Epithelial cell of esophagus (primary cell): ENCODE measurements at regions not wholly inside any gene's neighbourhood (a gene's known extent, or its start where the extent isn't known, plus 50 kb on each side); places are given as distances from the start of the nearest gene placed in this dataset.
A peak's percentile ranks its signal among the peaks of the same experiment; 100 is the strongest.

Source experiments
- DNase-seq: peaks from one replicate; pipeline ENCODE4 v3.0.0; 2010; ENCODE audit warnings: low read depth
- H3K4me3 ChIP-seq: 2 replicates; pipeline ENCODE4 v1.5.1; 2011; ENCODE audit warnings: mild to moderate bottlenecking, low read length, control low read depth
- TF ChIP-seq, protein P1 (sequence below): IDR thresholded peaks from 2 replicates; pipeline ENCODE4 v1.5.1; 2011; ENCODE audit warnings: low read depth, mild to moderate bottlenecking, low read length, control low read depth, inconsistent platforms; ENCODE audit not compliant: insufficient read depth; ENCODE audit errors: missing control alignments

DNA sequence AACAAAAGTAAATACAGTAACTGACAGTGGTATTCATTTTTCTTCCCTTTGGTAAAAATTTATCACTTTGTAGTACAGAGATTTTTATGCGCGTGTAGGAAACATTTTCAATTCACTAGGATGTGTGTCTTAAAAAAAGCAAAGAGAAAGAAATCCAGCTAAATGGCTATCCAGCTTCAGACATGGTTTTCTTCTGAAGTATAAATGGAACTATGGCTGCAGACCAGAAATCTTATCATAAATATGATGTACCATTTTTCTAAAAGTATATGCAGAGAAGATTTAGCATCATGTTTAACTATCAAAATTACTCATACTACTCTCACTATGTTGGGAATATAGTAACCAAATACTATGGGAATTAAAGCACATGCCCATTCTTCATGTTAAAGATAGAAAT, 328.4 kb upstream of the SMIM30 start:
- no peak for DNase-seq
- TF ChIP-seq, protein P1, sequence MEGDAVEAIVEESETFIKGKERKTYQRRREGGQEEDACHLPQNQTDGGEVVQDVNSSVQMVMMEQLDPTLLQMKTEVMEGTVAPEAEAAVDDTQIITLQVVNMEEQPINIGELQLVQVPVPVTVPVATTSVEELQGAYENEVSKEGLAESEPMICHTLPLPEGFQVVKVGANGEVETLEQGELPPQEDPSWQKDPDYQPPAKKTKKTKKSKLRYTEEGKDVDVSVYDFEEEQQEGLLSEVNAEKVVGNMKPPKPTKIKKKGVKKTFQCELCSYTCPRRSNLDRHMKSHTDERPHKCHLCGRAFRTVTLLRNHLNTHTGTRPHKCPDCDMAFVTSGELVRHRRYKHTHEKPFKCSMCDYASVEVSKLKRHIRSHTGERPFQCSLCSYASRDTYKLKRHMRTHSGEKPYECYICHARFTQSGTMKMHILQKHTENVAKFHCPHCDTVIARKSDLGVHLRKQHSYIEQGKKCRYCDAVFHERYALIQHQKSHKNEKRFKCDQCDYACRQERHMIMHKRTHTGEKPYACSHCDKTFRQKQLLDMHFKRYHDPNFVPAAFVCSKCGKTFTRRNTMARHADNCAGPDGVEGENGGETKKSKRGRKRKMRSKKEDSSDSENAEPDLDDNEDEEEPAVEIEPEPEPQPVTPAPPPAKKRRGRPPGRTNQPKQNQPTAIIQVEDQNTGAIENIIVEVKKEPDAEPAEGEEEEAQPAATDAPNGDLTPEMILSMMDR = no peak
- no peak overlapping the region for H3K4me3 ChIP-seq

DNA sequence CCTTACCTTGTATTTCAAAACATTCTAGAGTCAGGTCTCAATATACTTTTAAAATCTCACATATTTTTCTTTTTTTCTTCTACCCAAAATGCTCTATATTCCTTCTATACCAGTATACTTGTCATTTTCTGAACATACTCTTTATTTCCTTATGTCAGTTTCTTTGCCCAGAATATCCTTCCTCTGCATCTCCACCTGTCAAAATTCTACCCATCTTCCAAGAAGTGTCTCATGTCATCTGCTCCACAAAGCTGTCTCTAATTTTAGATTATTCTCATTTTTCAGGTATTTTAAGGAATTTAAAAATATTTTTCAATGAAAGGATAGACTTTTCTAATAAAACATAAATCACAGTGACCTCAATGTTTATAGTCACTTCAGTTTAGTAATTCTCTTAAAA, 328.0 kb upstream of the SMIM30 start:
- TF ChIP-seq, protein P1 = no peak
- H3K4me3 ChIP-seq = no peak overlapping the region
- no peak for DNase-seq

DNA sequence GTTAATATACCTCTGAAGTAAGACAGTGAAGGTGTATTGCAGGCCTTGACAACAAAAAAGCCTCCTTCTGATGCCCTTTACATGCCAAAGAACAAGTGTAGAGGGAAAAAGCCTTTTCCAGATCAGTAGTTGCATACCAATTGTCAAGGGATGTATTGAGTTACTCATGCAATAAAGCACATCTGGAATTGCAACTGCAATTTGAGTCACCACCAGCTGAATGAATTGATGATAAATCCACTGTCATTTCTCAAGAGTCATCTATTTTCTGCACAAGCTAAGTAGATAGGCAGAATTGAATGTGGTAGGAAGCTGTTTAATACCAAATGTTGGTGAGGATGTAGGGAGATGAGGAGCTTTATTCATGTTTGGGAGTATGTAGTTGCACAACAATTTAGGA, 325.9 kb upstream of the SMIM30 start:
- peak; percentile 60 for DNase-seq
- TF ChIP-seq, protein P1 = no peak

DNA sequence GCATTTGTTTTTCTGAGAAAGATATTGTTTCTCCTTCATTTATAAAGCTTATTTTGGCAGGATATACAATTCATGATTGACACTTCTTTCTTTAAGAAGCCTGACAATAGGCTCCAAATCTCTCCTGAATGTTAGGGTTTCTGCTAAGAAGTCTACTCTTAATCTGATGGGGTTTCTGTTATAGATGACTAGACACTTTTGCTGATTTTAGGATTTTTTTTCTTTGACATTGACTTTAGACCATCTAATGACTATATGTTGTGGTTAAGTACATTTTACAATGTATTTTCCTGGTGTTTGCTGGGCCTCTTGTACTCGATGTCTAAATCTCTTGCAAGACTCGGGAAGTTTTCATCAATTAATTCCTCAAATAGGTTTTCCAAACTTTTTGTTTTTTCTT, 321.8 kb upstream of the SMIM30 start:
- TF ChIP-seq, protein P1 = no peak
- no peak overlapping the region for H3K4me3 ChIP-seq
- DNase-seq = no peak

More for the DNA sequence above, 325.9 kb upstream of the SMIM30 start:
- no peak overlapping the region for H3K4me3 ChIP-seq

DNA sequence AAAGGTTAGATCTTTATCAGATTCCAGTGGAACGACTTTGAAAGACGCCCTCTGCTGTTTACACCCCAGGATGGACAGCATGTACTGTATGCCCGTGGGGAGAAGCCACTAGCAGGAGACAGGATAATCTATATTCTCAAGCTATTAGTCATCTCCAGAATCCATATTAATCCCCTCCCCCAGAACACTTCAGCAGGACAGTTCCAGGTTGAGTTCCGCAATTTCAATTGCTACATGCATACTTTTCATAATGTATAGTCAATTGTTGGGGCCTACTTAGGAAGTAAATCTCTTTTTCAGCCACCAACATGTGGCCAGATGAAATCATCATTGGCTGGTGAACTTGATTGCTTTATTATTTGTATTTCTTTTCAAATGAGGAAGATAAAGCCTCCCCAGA, 313.1 kb upstream of the SMIM30 start:
- TF ChIP-seq, protein P1 = no peak
- no peak overlapping the region for H3K4me3 ChIP-seq
- DNase-seq = no peak

DNA sequence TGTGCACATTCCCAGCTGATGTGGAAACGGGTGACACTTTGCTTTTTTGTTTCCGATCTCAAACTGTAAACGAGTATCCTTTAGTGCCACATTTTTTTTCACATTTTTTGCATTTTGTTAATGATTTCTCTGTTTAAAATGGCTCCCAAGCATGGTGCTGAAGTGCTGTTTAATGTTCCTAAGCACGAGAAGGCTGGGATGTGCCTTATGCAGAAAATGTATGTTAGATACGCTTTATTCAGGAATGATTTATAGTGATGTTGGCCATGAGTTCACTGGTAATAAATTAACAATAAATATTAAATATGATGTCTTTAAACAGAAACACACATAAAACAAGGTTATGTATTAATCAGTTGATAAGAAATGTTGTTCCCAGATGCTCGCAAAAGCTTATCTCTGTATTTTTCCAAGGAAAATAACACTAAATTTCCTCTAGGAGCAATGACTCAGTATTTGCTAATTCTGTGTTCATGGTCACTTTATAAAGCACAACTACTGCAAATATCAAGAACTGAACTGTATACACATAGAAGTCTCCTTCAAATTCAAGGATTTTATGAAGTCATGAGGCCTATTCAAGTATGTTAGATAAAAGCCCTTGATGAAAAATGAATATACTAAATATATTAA, 305.9 kb upstream of the SMIM30 start:
- no peak overlapping the region for H3K4me3 ChIP-seq
- no peak for DNase-seq
- TF ChIP-seq, protein P1 = no peak

DNA sequence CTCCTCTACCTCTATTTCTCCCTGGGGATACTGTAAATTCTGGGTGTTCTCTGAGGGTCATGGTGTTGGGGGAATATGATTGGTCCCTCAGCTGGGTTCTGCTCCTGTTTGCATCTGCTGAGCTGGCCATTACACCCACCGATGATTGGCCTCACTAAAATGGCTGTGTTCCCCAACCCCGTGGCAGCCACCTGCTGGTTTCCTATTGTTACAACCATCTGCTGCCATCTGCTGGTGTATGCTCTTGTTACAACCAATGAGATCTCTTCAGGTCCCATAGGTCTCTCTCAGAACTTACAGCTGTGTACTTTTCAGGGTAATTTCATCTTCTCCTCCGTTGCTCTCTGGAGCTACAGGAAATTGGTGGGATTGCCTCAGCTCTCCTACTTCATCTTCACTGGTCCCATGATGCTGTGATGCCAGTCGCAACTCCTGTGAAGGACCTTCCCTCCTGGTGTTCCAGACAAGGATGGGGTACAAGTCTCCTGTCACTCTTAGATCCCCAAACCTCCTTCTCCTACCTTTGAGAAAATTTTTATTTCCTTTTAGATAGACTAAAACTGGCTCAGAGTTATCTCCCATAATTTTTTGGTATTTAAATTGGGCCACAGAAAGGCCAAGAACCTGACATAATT, 303.5 kb upstream of the SMIM30 start:
- DNase-seq = peak; percentile 85
- no peak overlapping the region for H3K4me3 ChIP-seq
- TF ChIP-seq, protein P1 = peak; percentile 98
